HL-60 (cell line): ENCODE measurements at regions not wholly inside any gene's neighbourhood (a gene's known extent, or its start where the extent isn't known, plus 50 kb on each side); places are given as distances from the start of the nearest gene placed in this dataset.
"Not testable (repeated sequence)": the region's sequence is repeated elsewhere in the genome, so short reads cannot be mapped to it uniquely, and the experiment has no call there.

Experiments used
- DNase-seq, 2 experiments: peaks; one replicate each; pipeline ENCODE4 v3.0.0-alpha.2; 2010 to 2020; ENCODE audit warnings: low read depth in 1 of 2, low spot score in 1 of 2
- H3K27ac ChIP-seq: fragments of 250-450 bp; sonication (Bioruptor Pico); replicated peaks from 2 replicates; pipeline ENCODE4 v1.5.1; 2020; ENCODE audit warnings: mild to moderate bottlenecking, moderate library complexity
- H3K27me3 ChIP-seq: fragments of 250-450 bp; sonication (Bioruptor Pico); 2 replicates; pipeline ENCODE4 v1.5.1; 2021; ENCODE audit warnings: mild to moderate bottlenecking, moderate library complexity; ENCODE audit not compliant: insufficient read depth, poor library complexity, severe bottlenecking
- H3K4me3 ChIP-seq: replicated peaks from 2 replicates; pipeline ENCODE4 v1.5.1; 2011; ENCODE audit warnings: mild to moderate bottlenecking, control low read depth, low read length; ENCODE audit not compliant: insufficient read depth
- CTCF ChIP-seq: IDR thresholded peaks from one replicate; pipeline ENCODE4 v1.5.1; 2011; ENCODE audit warnings: low read length, control low read depth, inconsistent platforms; ENCODE audit not compliant: insufficient read depth
- GABPA ChIP-seq: IDR thresholded peaks from 2 replicates; pipeline ENCODE4 v1.6.1; 2012; ENCODE audit warnings: low read depth
- POLR2AphosphoS5 ChIP-seq: IDR thresholded peaks from 2 replicates; pipeline ENCODE4 v1.6.1; 2012; ENCODE audit warnings: low read depth
- REST ChIP-seq: IDR thresholded peaks from 2 replicates; pipeline ENCODE4 v1.6.1; 2012; ENCODE audit warnings: low read depth; ENCODE audit not compliant: insufficient replicate concordance
- SPI1 ChIP-seq: IDR thresholded peaks from 2 replicates; pipeline ENCODE4 v1.6.1; 2012; ENCODE audit warnings: low read depth, mild to moderate bottlenecking, borderline replicate concordance

GRCh38 chr15:67937153-67937761 lies 97.4 kb upstream of the RNU6-1 start:
- DNase-seq, result no peak
- no peak for TF ChIP-seq SPI1
- TF ChIP-seq POLR2AphosphoS5, result no peak
- TF ChIP-seq REST, result no peak
- TF ChIP-seq GABPA, result no peak
- no peak for TF ChIP-seq CTCF
- Histone ChIP-seq H3K27ac (no peak overlapping the region), H3K27me3 (no peaks in the 10 kb centered on the region), H3K4me3 (no peak overlapping the region)

GRCh38 chr15:67939179-67939578 lies 99.3 kb upstream of the RNU6-1 start:
- not testable (repeated sequence) for H3K27me3 ChIP-seq, DNase-seq, H3K27ac ChIP-seq, H3K4me3 ChIP-seq

- not testable (repeated sequence) for H3K27ac ChIP-seq
Observed at GRCh38 chr15:67939588-67940323, 99.9 kb upstream of the RNU6-1 start.

GRCh38 chr15:67940324-67940719 lies 100.5 kb upstream of the RNU6-1 start:
- Histone ChIP-seq H3K4me3 (no peak overlapping the region), H3K27me3 (no peaks in the 10 kb centered on the region), H3K27ac (no peak overlapping the region)
- DNase-seq, result no peak
- TF ChIP-seq GABPA (no peak), POLR2AphosphoS5 (no peak), CTCF (no peak), REST (no peak), SPI1 (no peak)

More at GRCh38 chr15:67939588-67940323, 99.9 kb upstream of the RNU6-1 start:
- not testable (repeated sequence) for H3K27me3 ChIP-seq, DNase-seq, H3K4me3 ChIP-seq
